ENCODE measurements at regions not wholly inside any gene's neighbourhood (a gene's known extent, or its start where the extent isn't known, plus 50 kb on each side); places are given as distances from the start of the nearest gene placed in this dataset.

DNA sequence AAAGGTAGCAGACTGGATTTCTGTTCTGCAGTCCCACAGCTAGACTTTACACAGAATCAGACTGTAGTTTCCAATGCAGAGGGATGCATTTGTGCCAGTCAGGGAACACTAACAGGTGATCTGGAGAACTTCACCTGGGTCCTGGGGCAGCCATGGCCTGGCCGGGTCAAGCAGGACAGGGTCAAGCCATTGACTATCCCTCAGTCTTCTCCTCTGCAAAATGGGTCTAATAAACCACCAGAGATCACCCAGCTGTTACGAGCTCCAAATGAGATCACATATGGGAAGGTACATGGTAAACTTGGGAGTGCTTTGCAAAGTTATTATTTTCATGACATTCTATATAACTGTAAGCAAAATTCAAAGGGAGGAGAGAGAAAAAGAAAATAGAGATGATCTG, 294.1 kb downstream of the CDCA7 start:
- DNase-seq (ENCODE audit: low read depth): no peak

- DNase-seq (ENCODE audit: low read depth): no peak
Measured at GRCh38 chr2:173649527-173650219, 295.0 kb downstream of the CDCA7 start.

- no peak for DNase-seq (ENCODE audit: low read depth)
Measured at GRCh38 chr2:173651891-173652290, 297.2 kb downstream of the CDCA7 start.

DNA sequence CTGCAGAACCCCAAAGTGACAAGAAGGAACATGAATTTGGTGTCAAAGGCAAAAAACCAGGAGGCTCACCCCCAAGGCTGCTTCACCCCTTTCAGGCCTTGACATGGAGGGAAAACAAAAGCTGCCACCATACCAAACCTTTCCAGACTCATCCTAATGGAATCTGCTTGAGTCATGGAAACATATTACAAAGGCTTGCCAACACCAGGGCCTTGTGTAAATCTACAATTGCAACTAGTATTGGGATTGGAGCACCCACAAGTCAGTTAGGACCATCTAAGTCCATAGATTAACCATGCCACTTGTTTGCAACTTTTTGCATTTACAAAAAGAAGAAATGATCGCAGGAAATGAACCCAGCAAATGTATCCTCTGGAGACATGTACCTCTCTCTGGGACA, 297.6 kb downstream of the CDCA7 start:
- DNase-seq (ENCODE audit: low read depth): no peak

DNA sequence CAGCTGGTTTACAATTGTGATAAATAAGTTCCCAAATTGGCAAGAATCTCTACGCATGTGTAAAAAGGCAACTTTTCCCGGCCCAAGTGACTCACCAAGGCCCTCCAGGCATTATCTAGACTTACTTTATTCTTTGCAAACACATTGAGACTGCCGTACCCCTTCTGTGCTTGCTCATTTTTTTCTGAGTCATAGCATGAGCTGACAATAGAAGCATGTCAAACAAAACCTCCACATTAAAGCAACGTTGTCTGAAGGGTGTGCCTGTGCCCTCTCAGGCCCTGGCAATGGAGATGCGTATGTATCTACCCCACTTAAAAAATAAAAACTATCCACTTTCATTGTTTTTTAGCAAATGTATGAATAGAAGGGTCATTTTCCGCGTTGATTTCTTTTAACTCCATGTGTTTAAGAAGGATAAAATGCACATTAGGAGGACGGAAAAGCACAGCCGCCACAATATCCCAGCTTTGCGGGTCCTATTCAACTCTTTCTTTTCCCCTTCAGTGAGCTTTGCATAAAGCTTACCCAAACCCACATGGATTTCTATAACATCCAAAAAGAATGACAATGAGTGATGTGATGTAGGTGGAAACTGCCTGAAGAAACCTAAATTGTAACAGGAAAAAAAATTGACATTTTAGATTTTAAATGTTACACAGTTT, 298.2 kb downstream of the CDCA7 start:
- no peak for DNase-seq (ENCODE audit: low read depth)

- no peak for DNase-seq (ENCODE audit: low read depth)
Measured at GRCh38 chr2:173653432-173653805, 298.7 kb downstream of the CDCA7 start.

- DNase-seq (ENCODE audit: low read depth): no peak
Measured at GRCh38 chr2:173654161-173654895, 299.7 kb downstream of the CDCA7 start.

DNA sequence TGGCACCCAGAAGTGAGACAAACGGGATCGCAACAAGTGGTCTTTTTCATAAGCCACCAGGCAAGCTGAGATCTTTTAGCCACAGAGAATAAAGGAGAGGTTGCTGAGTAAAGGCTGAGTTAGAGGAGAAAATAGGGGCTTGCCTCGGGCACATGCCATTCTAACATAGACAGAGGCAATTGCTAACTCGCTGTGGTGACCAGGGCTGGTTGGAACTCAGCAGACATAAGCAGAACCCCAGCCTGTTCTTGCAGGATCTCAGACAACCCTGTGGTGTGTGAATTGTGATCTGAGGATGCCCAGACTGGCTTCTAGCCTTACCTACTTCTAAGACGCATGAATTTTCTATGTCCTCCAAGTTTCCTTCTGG, 300.2 kb downstream of the CDCA7 start:
- no peak for DNase-seq (ENCODE audit: low read depth)

- DNase-seq (ENCODE audit: low read depth): no peak
Measured at GRCh38 chr2:173656086-173656485, 301.4 kb downstream of the CDCA7 start.

GRCh38 chr2:173657996-173658717, 303.5 kb downstream of the CDCA7 start:
- DNase-seq (ENCODE audit: low read depth): no peak

GRCh38 chr2:173658946-173659371, 304.3 kb downstream of the CDCA7 start:
- DNase-seq (ENCODE audit: low read depth): no peak

GRCh38 chr2:173659509-173659908, 304.8 kb downstream of the CDCA7 start:
- DNase-seq (ENCODE audit: low read depth): no peak

GRCh38 chr2:173661586-173661985, 303.6 kb downstream of the SP3 start:
- no peak for DNase-seq (ENCODE audit: low read depth)

- DNase-seq (ENCODE audit: low read depth): no peak
Measured at GRCh38 chr2:173663353-173663752, 301.8 kb downstream of the SP3 start.

- DNase-seq (ENCODE audit: low read depth): no peak
Measured at GRCh38 chr2:173663835-173664512, 301.2 kb downstream of the SP3 start.

- DNase-seq (ENCODE audit: low read depth): no peak
Measured at GRCh38 chr2:173664513-173664910, 300.7 kb downstream of the SP3 start.

DNA sequence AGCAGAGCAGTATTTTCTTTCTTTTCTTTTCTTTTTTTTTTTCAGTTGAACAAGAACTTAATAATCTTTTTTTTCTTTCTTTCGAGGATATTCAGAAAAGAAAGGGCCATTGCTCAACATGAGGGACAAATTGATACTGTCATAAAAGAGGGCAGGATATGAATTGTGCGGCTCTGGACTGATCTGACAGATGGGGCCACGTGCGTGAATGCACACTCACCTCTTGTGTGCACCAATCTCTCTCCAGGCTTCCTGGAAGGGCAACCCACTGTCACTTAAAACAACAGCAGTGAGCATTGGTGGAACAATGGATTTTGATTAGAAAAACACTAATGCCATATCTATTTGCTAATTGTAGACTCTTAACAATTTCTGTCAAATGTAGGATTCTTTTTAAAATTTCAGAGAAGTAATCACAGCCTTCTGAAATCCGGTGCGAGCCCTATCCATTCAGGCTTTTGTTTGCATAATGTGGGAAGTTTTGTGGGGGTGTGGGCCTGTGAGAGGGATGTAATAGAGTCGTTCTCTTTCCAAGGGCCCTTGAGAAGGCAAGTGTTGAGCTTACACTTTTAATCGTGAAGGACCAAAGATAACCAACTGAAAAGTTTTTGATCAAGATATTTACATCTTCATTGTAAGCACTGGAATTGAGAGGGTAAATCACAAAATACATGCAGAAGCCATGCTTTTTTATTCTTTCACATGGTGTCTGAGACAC, 298.8 kb downstream of the SP3 start:
- DNase-seq (ENCODE audit: low read depth): no peak

- no peak for DNase-seq (ENCODE audit: low read depth)
Measured at GRCh38 chr2:173667014-173667413, 298.2 kb downstream of the SP3 start.

DNA sequence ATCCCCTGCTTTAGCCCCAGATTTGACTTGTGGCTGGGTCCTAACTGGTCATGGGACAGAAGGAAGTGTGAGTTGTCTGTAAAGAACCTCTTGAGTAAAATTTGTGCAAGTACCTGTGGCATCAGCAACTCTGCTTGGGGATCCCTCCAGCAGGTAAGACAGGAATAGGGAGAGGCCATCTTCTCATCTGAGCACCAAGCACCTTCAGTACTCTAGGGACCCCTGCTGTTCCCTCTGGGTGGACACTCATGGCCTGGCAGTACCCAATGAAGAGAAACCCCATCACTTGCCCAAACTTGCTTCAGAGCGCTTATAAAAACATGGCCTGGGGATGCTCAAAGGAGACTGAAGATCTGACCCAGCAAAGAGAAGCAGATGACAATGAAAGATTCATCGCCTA, 297.8 kb downstream of the SP3 start:
- no peak for DNase-seq (ENCODE audit: low read depth)

DNA sequence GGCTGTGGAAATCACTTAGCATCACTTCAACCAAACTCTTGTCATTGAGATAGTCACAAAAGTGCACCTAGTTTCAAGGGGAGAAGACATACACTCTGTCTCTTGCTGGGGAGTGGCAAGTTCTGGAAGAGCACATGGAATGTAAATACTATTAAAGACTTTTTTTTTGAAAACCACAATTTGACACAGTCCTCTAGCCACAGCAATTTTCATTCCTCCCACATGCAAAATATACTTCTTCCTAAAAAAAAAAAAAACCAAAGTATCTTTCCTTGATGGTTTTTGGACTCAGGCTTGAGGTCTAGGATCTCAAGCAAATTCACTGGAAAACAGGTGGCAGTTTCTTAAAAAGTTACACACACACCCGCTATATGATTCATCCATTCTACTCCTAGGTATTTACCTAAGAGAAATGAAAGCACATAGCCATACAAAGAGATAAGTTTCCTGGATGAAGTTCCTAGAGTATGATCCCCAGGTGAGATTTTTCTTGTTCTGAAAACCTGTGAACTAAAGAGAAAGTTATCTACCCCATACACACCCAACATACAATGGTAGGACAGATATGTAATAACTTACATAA, 295.8 kb downstream of the SP3 start:
- no peak for DNase-seq (ENCODE audit: low read depth)

GRCh38 chr2:173669888-173670287, 295.3 kb downstream of the SP3 start:
- DNase-seq (ENCODE audit: low read depth): no peak
